ENCODE measurements at regions not wholly inside any gene's neighbourhood (a gene's known extent, or its start where the extent isn't known, plus 50 kb on each side); places are given as distances from the start of the nearest gene placed in this dataset.

DNA sequence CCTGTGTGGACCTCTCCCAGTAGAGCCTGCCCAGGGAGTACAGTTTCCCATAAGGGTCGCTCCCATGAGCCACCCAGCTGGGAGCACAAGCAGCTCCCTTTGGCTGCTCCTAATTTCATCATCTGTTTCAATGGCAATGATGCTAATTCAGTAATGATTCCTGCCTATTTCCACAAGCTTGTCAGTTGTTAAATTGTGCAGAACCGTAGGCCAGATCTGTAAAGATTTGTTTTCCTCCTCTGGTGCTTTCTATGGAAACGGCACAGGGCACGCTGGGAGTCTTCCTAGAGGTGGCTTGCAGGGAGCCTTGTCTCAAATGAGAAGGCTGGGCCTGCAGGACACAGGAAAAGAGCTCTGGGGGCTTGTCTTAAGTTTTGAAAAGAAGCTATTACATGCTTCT, 223.7 kb downstream of the CBLN1 start:
- TF ChIP-seq, protein P1, sequence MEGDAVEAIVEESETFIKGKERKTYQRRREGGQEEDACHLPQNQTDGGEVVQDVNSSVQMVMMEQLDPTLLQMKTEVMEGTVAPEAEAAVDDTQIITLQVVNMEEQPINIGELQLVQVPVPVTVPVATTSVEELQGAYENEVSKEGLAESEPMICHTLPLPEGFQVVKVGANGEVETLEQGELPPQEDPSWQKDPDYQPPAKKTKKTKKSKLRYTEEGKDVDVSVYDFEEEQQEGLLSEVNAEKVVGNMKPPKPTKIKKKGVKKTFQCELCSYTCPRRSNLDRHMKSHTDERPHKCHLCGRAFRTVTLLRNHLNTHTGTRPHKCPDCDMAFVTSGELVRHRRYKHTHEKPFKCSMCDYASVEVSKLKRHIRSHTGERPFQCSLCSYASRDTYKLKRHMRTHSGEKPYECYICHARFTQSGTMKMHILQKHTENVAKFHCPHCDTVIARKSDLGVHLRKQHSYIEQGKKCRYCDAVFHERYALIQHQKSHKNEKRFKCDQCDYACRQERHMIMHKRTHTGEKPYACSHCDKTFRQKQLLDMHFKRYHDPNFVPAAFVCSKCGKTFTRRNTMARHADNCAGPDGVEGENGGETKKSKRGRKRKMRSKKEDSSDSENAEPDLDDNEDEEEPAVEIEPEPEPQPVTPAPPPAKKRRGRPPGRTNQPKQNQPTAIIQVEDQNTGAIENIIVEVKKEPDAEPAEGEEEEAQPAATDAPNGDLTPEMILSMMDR (IDR thresholded peaks at IDR 0.05): no peak
- TF ChIP-seq POLR2A (IDR thresholded peaks at IDR 0.05): no peak

Measured in esophagus squamous epithelium (tissue), 4 donors.